SH-SY5Y (cell line): ENCODE measurements at regions not wholly inside any gene's neighbourhood (a gene's known extent, or its start where the extent isn't known, plus 50 kb on each side); places are given as distances from the start of the nearest gene placed in this dataset.

Experiments used
- GATA2 ChIP-seq: IDR thresholded peaks from 2 replicates; pipeline ENCODE4 v1.6.1; 2011; ENCODE audit warnings: mild to moderate bottlenecking, low read depth, low read length
- GATA3 ChIP-seq: IDR thresholded peaks from 2 replicates; pipeline ENCODE4 v1.6.1; 2011; ENCODE audit warnings: low read depth, mild to moderate bottlenecking, low read length, moderate library complexity

DNA sequence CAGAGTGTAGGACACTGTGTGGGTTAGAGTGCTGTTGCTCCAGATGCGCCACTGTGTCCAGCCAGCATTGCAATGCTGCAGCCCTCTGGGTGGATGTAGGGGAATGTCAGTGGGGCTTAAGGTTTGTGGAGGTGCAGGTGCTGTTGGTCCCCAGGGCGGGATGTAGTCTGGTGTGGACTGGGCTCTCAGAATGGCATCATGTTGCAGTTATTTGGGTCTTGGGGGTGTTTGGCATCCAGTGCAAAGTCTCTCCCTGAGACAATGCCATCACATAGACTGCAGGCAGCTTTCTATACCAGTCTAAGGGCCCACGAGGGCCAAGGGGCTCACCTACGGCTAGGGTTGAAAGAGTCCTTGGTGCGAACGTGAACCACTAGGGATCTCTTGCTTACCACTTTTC lies 275.3 kb downstream of the SOX11 start:
- TF ChIP-seq GATA3 (no peak), GATA2 (no peak)
